Neuronal stem cell (in vitro differentiated cells): ENCODE measurements at regions not wholly inside any gene's neighbourhood (a gene's known extent, or its start where the extent isn't known, plus 50 kb on each side); places are given as distances from the start of the nearest gene placed in this dataset.

Experiments used
- DNase-seq: peaks from one replicate; pipeline ENCODE4 v3.0.0-alpha.2; 2013; ENCODE audit warnings: low spot score
- H2AFZ ChIP-seq: one replicate; pipeline ENCODE4 v1.6.1; 2013; ENCODE audit warnings: mild to moderate bottlenecking, low read length, inconsistent platforms
- H2AK5ac ChIP-seq: 2 replicates; pipeline ENCODE4 v1.6.1; 2013; ENCODE audit warnings: low read depth, mild to moderate bottlenecking, inconsistent platforms, low read length, moderate library complexity, mixed read lengths
- H2BK120ac ChIP-seq: 2 replicates; pipeline ENCODE4 v1.6.1; 2013; ENCODE audit warnings: low read depth, mild to moderate bottlenecking, inconsistent platforms, low read length, moderate library complexity, mixed read lengths
- H2BK12ac ChIP-seq: one replicate; pipeline ENCODE4 v1.6.1; 2013; ENCODE audit warnings: low read length, inconsistent platforms
- H2BK15ac ChIP-seq: 2 replicates; pipeline ENCODE4 v1.6.1; 2013; ENCODE audit warnings: mild to moderate bottlenecking, low read length, inconsistent platforms, mixed read lengths
- H2BK5ac ChIP-seq: one replicate; pipeline ENCODE4 v1.6.1; 2013; ENCODE audit warnings: inconsistent platforms, mild to moderate bottlenecking, low read length, moderate library complexity
- H3K14ac ChIP-seq: one replicate; pipeline ENCODE4 v1.6.1; 2013; ENCODE audit warnings: low read length, inconsistent platforms
- H3K18ac ChIP-seq: 2 replicates; pipeline ENCODE4 v1.6.1; 2013; ENCODE audit warnings: low read length, inconsistent platforms
- H3K23ac ChIP-seq: 2 replicates; pipeline ENCODE4 v1.6.1; 2013; ENCODE audit warnings: low read depth, mild to moderate bottlenecking, mixed read lengths, low read length, inconsistent platforms; ENCODE audit not compliant: poor library complexity
- H3K27ac ChIP-seq: replicated peaks from 3 replicates; pipeline ENCODE4 v1.5.1; 2013; ENCODE audit warnings: low read length, inconsistent platforms
- H3K27me3 ChIP-seq, 3 experiments: 2 replicates each; pipeline ENCODE4 v1.6.1; 2013; ENCODE audit warnings: low read length in 3 of 3, mild to moderate bottlenecking in 2 of 3, inconsistent platforms in 1 of 3, low read depth in 1 of 3, mixed read lengths in 1 of 3, moderate library complexity in 1 of 3; ENCODE audit not compliant: control insufficient read depth in 3 of 3, insufficient read depth in 3 of 3
- H3K36me3 ChIP-seq, 2 donors: replicated peaks in 1 of 2; 2 replicates each; pipeline ENCODE4 v1.6.1; 2013; ENCODE audit warnings: low read length in 2 of 2; ENCODE audit not compliant: control insufficient read depth in 2 of 2, insufficient read depth in 2 of 2
- H3K4ac ChIP-seq: 2 replicates; pipeline ENCODE4 v1.6.1; 2013; ENCODE audit warnings: inconsistent platforms, mild to moderate bottlenecking, low read length, moderate library complexity
- H3K4me1 ChIP-seq, 2 donors: 1 replicate in 1 of 2; 2 replicates in 1 of 2; pipeline ENCODE4 v1.6.1; 2013; ENCODE audit warnings: low read length in 2 of 2, low read depth in 1 of 2; ENCODE audit not compliant: control insufficient read depth in 2 of 2, insufficient read depth in 1 of 2
- H3K4me2 ChIP-seq: one replicate; pipeline ENCODE4 v1.6.1; 2013; ENCODE audit warnings: mild to moderate bottlenecking, low read length, inconsistent platforms; ENCODE audit not compliant: insufficient read depth, poor library complexity, severe bottlenecking
- H3K4me3 ChIP-seq, 2 donors: 2 replicates each; pipeline ENCODE4 v1.5.1; 2013; ENCODE audit warnings: low read length in 2 of 2, mild to moderate bottlenecking in 2 of 2, inconsistent platforms in 1 of 2, moderate library complexity in 1 of 2
- H3K79me1 ChIP-seq: one replicate; pipeline ENCODE4 v1.6.1; 2013; ENCODE audit warnings: low read depth, mild to moderate bottlenecking, inconsistent platforms, low read length, moderate library complexity
- H3K9ac ChIP-seq: one replicate; pipeline ENCODE4 v1.6.1; 2013; ENCODE audit warnings: mild to moderate bottlenecking, low read depth, low read length, inconsistent platforms; ENCODE audit not compliant: poor library complexity
- H3K9me3 ChIP-seq, 2 donors: replicated peaks in 1 of 2; 2 replicates each; pipeline versions ENCODE3 to v1.6.1; 2013; ENCODE audit warnings: low read length in 2 of 2, mild to moderate bottlenecking in 2 of 2, inconsistent platforms in 1 of 2, low read depth in 1 of 2, mixed read lengths in 1 of 2, moderate library complexity in 1 of 2; ENCODE audit not compliant: control insufficient read depth in 2 of 2, insufficient read depth in 1 of 2
- H4K8ac ChIP-seq: one replicate; pipeline ENCODE4 v1.6.1; 2013; ENCODE audit warnings: low read depth, mild to moderate bottlenecking, inconsistent platforms, low read length, moderate library complexity
- H4K91ac ChIP-seq: one replicate; pipeline ENCODE4 v1.6.1; 2013; ENCODE audit warnings: low read length, low read depth, mild to moderate bottlenecking, inconsistent platforms; ENCODE audit not compliant: poor library complexity
- WGBS, 2 donors: extraction: QIAGEN DNeasy Blood & Tissue Kit; methylation state at CpG; one replicate each; pipeline ENCODE4 v1.1.7; 2013; ENCODE audit warnings: missing lambda C conversion rate in 2 of 2, mixed read lengths in 1 of 2; ENCODE audit not compliant: insufficient read length in 2 of 2, insufficient replicate concordance in 1 of 2; ENCODE audit errors: extremely low coverage in 2 of 2; 5-methylcytosine and 5-hydroxymethylcytosine counted together

DNA sequence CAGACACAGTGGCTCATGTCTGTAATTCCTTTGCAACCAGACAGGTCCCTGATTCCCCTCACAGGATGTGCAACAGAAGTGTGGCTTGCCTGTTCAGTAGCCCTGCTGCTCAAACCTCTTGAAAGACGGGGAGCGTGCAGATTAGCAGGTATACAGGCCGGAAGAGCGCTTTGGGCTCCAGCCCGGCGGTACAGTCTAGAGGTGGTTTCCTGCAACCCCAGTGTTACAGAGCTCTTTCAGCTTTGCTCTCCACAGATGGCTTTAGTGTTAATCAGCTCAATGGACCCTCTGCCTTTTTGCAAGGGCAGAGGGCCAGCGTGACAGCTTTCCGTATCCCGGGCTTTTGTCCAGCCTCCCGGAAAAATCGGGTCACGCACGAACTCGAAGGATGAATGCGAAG, 67.2 kb upstream of the TNFRSF21 start:
- H3K4ac ChIP-seq: no peak overlapping the region
- H4K8ac ChIP-seq: no peak overlapping the region
- no peak overlapping the region for H3K23ac ChIP-seq
- no peak overlapping the region for H2AFZ ChIP-seq
- no peak overlapping the region for H4K91ac ChIP-seq
- H3K79me1 ChIP-seq: no peaks in the 10 kb centered on the region
- no peak overlapping the region for H3K27ac ChIP-seq
- no peak overlapping the region for H3K18ac ChIP-seq
- WGBS, 2 donors: no CpG with 5 or more reads among the region's 15 CpGs
- no peak overlapping the region for H3K9ac ChIP-seq
- H2BK120ac ChIP-seq: no peak overlapping the region
- H3K36me3 ChIP-seq: no peaks in the 10 kb centered on the region
- H2AK5ac ChIP-seq: no peak overlapping the region
- no peak overlapping the region for H2BK15ac ChIP-seq
- no peak overlapping the region for H3K4me2 ChIP-seq
- H3K14ac ChIP-seq: no peak overlapping the region
- H3K4me1 ChIP-seq: no peaks in the 10 kb centered on the region
- H3K4me3 ChIP-seq: no peak overlapping the region
- H3K27me3 ChIP-seq: no peaks in the 10 kb centered on the region
- H3K9me3 ChIP-seq: no peaks in the 10 kb centered on the region
- no peak overlapping the region for H2BK5ac ChIP-seq
- H2BK12ac ChIP-seq: no peak overlapping the region
- no peak for DNase-seq

- H3K14ac ChIP-seq: no peak overlapping the region
Measured at GRCh38 chr6:47377971-47378370, 68.3 kb upstream of the TNFRSF21 start.

GRCh38 chr6:47379328-47379727, 69.6 kb upstream of the TNFRSF21 start:
- Histone ChIP-seq H2AFZ (no peak overlapping the region), H2BK120ac (no peak overlapping the region), H2BK15ac (no peak overlapping the region), H3K9me3 (no peaks in the 10 kb centered on the region), H3K4me1 (no peaks in the 10 kb centered on the region), H3K79me1 (no peaks in the 10 kb centered on the region), H3K18ac (no peak overlapping the region), H4K8ac (no peak overlapping the region), H3K23ac (no peak overlapping the region), H3K36me3 (no peaks in the 10 kb centered on the region), H3K14ac (no peak overlapping the region), H3K27me3 (no peaks in the 10 kb centered on the region), H3K4me2 (no peak overlapping the region), H3K27ac (no peak overlapping the region), H3K4me3 (no peak overlapping the region), H2AK5ac (no peak overlapping the region), H3K9ac (no peak overlapping the region), H3K4ac (no peak overlapping the region), H2BK5ac (no peak overlapping the region), H2BK12ac (no peak overlapping the region), H4K91ac (no peak overlapping the region)
- no CpG with 5 or more reads among the region's 2 CpGs for WGBS, 2 donors
- DNase-seq: no peak

More at GRCh38 chr6:47377971-47378370, 68.3 kb upstream of the TNFRSF21 start:
- Histone ChIP-seq H3K27me3 (no peaks in the 10 kb centered on the region), H3K18ac (no peak overlapping the region), H4K8ac (no peak overlapping the region), H3K36me3 (no peaks in the 10 kb centered on the region), H2BK120ac (no peak overlapping the region), H2BK12ac (no peak overlapping the region), H2AK5ac (no peak overlapping the region), H2BK15ac (no peak overlapping the region), H3K4me3 (no peak overlapping the region), H3K27ac (no peak overlapping the region), H3K4me1 (no peaks in the 10 kb centered on the region), H3K4ac (no peak overlapping the region), H3K4me2 (no peak overlapping the region), H3K9me3 (no peaks in the 10 kb centered on the region), H3K9ac (no peak overlapping the region), H2AFZ (no peak overlapping the region), H4K91ac (no peak overlapping the region), H2BK5ac (no peak overlapping the region), H3K23ac (no peak overlapping the region), H3K79me1 (no peaks in the 10 kb centered on the region)
- no peak for DNase-seq
- WGBS, 2 donors: no CpG with 5 or more reads among the region's 2 CpGs

GRCh38 chr6:47380251-47380650, 70.5 kb upstream of the TNFRSF21 start:
- no peak overlapping the region for H3K4me2 ChIP-seq
- WGBS, 2 donors: no CpG with 5 or more reads among the region's 5 CpGs
- no peak overlapping the region for H2BK5ac ChIP-seq
- no peak overlapping the region for H3K4me3 ChIP-seq
- no peak overlapping the region for H3K18ac ChIP-seq
- no peak overlapping the region for H3K4ac ChIP-seq
- no peaks in the 10 kb centered on the region for H3K27me3 ChIP-seq
- H3K14ac ChIP-seq: no peak overlapping the region
- no peak overlapping the region for H2BK15ac ChIP-seq
- H3K23ac ChIP-seq: no peak overlapping the region
- no peaks in the 10 kb centered on the region for H3K4me1 ChIP-seq
- H2AFZ ChIP-seq: no peak overlapping the region
- no peak for DNase-seq
- no peak overlapping the region for H4K91ac ChIP-seq
- H3K79me1 ChIP-seq: no peaks in the 10 kb centered on the region
- no peaks in the 10 kb centered on the region for H3K9me3 ChIP-seq
- no peak overlapping the region for H4K8ac ChIP-seq
- no peak overlapping the region for H3K27ac ChIP-seq
- H2BK12ac ChIP-seq: no peak overlapping the region
- H3K36me3 ChIP-seq: no peaks in the 10 kb centered on the region
- no peak overlapping the region for H2BK120ac ChIP-seq
- no peak overlapping the region for H3K9ac ChIP-seq
- H2AK5ac ChIP-seq: no peak overlapping the region
